OCI-LY3 (cell line): ENCODE measurements at regions not wholly inside any gene's neighbourhood (a gene's known extent, or its start where the extent isn't known, plus 50 kb on each side); places are given as distances from the start of the nearest gene placed in this dataset.

Source experiments
- CTCF ChIP-seq: fragments of 200-600, 300-600 bp; sonication (generic); IDR thresholded peaks from 2 replicates; pipeline ENCODE4 v1.5.1; 2014; ENCODE audit warnings: antibody characterized with exemption, low read length, low read depth
- EZH2phosphoT487 ChIP-seq: fragments of 200-600 bp; shearing (Covaris generic); IDR thresholded peaks from 2 replicates; pipeline ENCODE4 v1.6.1; 2018; ENCODE audit warnings: antibody characterized with exemption, mixed run types, low read depth

DNA sequence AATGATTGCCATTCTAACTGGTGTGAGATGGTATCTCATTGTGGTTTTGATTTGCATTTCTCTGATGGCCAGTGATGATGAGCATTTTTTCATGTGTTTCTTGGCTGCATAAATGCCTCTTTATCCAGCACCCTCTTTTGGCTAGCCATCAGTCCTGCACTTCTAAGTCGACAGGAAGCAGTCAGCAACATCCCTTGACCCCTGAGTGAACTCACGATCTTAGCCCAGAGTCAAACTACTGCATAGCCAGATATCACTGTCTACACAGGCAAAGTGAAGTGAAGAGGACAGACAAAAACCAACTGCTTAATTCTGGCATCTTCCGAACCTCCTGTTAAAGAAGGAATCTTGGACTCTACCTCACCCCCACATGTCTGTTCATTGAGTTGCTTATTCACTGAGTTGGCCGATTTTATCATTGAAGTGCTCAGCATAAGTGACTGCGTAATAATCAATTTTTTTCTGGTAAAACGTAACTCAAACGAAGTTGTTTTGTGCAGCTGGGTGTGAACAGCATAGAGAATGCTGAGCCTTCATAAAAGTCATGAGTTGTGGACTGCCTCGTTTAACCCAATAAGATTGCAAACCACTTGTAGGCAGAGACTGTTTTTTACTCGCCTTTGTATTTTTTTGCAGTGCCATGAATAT, 304.2 kb downstream of the COG6 start:
- no peak for TF ChIP-seq CTCF
- TF ChIP-seq EZH2phosphoT487, result no peak
